ENCODE measurements at regions not wholly inside any gene's neighbourhood (a gene's known extent, or its start where the extent isn't known, plus 50 kb on each side); places are given as distances from the start of the nearest gene placed in this dataset.

DNA sequence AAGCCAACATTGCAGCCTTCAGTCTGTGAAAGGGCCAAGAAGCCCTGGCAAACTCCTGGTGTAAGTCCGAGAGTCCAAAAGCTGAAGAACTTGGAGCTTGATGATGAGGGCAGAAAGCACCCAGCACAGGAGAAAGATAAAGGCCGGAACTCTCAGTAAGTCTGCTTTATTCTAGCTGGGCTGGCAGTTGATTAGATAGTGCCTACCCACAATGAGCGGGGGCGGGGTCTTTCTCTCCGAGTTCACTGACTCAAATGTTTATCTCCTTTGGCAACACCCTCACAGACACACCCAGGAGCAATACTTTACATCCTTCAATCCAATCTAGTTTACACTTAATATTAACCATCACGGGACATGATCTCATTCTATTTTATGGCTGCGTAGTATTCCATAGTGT lies 1317.1 kb downstream of the SLITRK1 start:
- H3K9ac ChIP-seq = no peak overlapping the region
- no peak overlapping the region for H3K4me2 ChIP-seq (ENCODE audit: low read length)
- no peak overlapping the region for H3K4me3 ChIP-seq (ENCODE audit: low read depth, low read length)
- H3K36me3 ChIP-seq (ENCODE audit: control insufficient read depth, insufficient read depth, low read length) = no peaks in the 10 kb centered on the region
- no peaks in the 10 kb centered on the region for H3K27me3 ChIP-seq (ENCODE audit: control insufficient read depth, insufficient read depth, low read length)
- no peaks in the 10 kb centered on the region for H3K79me2 ChIP-seq
- H2AFZ ChIP-seq = no peak overlapping the region
- H3K4me1 ChIP-seq = no peaks in the 10 kb centered on the region
- no peak overlapping the region for H3K27ac ChIP-seq
- H3K9me3 ChIP-seq (ENCODE audit: control insufficient read depth, low read length) = no peaks in the 10 kb centered on the region
- TF ChIP-seq, protein P1, sequence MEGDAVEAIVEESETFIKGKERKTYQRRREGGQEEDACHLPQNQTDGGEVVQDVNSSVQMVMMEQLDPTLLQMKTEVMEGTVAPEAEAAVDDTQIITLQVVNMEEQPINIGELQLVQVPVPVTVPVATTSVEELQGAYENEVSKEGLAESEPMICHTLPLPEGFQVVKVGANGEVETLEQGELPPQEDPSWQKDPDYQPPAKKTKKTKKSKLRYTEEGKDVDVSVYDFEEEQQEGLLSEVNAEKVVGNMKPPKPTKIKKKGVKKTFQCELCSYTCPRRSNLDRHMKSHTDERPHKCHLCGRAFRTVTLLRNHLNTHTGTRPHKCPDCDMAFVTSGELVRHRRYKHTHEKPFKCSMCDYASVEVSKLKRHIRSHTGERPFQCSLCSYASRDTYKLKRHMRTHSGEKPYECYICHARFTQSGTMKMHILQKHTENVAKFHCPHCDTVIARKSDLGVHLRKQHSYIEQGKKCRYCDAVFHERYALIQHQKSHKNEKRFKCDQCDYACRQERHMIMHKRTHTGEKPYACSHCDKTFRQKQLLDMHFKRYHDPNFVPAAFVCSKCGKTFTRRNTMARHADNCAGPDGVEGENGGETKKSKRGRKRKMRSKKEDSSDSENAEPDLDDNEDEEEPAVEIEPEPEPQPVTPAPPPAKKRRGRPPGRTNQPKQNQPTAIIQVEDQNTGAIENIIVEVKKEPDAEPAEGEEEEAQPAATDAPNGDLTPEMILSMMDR (IDR thresholded peaks at IDR 0.05) = no peak

DNA sequence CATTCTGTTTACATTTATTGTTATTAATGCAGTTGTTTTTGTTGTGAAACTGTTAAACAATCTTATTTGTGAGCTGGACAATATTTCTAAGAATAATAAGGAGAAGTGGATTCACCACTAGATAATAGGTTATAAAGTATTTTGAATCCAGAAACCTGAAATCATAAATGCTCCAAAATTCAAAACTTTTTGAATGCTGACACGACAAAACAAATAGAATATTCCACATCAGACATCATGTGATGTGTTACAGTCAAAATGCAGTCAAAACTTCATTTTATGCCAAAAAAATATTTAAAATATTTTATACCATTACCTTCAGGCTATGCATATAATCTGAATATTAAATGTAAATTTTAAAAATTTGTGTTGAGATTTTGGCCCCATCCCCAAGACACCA lies 1321.4 kb downstream of the SLITRK1 start:
- H3K9ac ChIP-seq = no peak overlapping the region
- H3K79me2 ChIP-seq = no peaks in the 10 kb centered on the region
- no peak overlapping the region for H3K4me3 ChIP-seq (ENCODE audit: low read depth, low read length)
- H3K4me1 ChIP-seq = no peaks in the 10 kb centered on the region
- H3K27me3 ChIP-seq (ENCODE audit: control insufficient read depth, insufficient read depth, low read length) = no peaks in the 10 kb centered on the region
- H2AFZ ChIP-seq = no peak overlapping the region
- H3K9me3 ChIP-seq (ENCODE audit: control insufficient read depth, low read length) = no peaks in the 10 kb centered on the region
- H3K36me3 ChIP-seq (ENCODE audit: control insufficient read depth, insufficient read depth, low read length) = no peaks in the 10 kb centered on the region
- H3K27ac ChIP-seq = no peak overlapping the region
- TF ChIP-seq, protein P1 (IDR thresholded peaks at IDR 0.05) = no peak
- H3K4me2 ChIP-seq (ENCODE audit: low read length) = no peak overlapping the region

DNA sequence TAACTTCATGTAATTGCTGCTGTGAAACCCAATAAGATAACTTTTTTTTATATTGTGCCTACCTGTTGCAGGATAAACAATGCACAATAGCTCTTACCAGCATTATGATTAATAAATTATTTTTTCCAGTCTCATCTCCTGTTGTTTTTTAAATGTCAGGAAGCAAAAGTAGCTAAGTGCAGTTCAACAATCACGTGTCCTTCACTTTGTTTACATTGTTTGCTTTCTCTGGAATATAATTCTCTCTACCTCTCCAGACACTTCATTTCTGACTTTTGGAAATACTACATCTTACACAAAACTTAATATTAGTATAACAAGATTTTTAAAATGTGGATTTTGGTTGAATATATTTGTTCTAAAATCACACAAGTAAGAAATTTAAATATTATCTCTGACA lies 1359.4 kb downstream of the SLITRK1 start:
- no peak overlapping the region for H3K9ac ChIP-seq
- TF ChIP-seq, protein P1 (IDR thresholded peaks at IDR 0.05) = no peak
- H3K27ac ChIP-seq = no peak overlapping the region
- H3K79me2 ChIP-seq = no peaks in the 10 kb centered on the region
- no peaks in the 10 kb centered on the region for H3K36me3 ChIP-seq (ENCODE audit: control insufficient read depth, insufficient read depth, low read length)
- no peak overlapping the region for H3K4me2 ChIP-seq (ENCODE audit: low read length)
- H3K27me3 ChIP-seq (ENCODE audit: control insufficient read depth, insufficient read depth, low read length) = no peaks in the 10 kb centered on the region
- H3K9me3 ChIP-seq (ENCODE audit: control insufficient read depth, low read length) = no peaks in the 10 kb centered on the region
- no peaks in the 10 kb centered on the region for H3K4me1 ChIP-seq
- no peak overlapping the region for H2AFZ ChIP-seq
- no peak overlapping the region for H3K4me3 ChIP-seq (ENCODE audit: low read depth, low read length)

DNA sequence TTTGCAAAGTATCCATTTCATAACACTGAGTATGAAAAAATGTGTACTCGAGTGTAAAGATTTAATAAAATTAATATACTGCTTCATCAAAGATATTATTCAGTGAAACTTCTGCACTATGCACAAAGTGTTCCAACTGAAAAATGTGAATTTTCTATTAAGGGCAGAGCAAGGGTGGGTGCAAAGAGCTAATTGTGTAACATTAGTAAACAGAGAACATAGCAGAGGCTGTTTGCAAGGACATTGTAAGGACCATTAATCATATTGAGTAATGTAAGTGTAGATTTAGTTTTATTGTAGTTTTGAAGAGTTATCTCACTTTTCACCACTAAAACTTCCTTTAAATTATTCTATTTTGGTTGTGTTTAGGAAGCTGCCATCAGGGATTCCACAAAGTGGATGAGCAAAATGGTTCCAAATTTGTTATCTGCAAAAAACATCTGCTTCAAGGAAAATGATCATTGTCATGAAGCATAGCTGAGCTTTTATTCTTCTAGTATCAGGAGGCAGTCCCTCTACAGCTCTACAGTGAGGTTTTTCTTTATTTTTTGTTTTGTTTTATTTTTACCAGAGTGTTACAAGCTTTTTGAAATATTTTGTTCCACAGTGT lies 1375.4 kb downstream of the SLITRK1 start:
- Histone ChIP-seq H3K4me3 (ENCODE audit: low read depth, low read length) (no peak overlapping the region), H3K27me3 (ENCODE audit: control insufficient read depth, insufficient read depth, low read length) (no peaks in the 10 kb centered on the region), H3K36me3 (ENCODE audit: control insufficient read depth, insufficient read depth, low read length) (no peaks in the 10 kb centered on the region), H3K4me2 (ENCODE audit: low read length) (no peak overlapping the region), H3K4me1 (no peaks in the 10 kb centered on the region), H3K9me3 (ENCODE audit: control insufficient read depth, low read length) (no peaks in the 10 kb centered on the region), H3K27ac (no peak overlapping the region), H3K9ac (no peak overlapping the region), H2AFZ (no peak overlapping the region), H3K79me2 (no peaks in the 10 kb centered on the region)
- TF ChIP-seq, protein P1 (IDR thresholded peaks at IDR 0.05) = no peak

DNA sequence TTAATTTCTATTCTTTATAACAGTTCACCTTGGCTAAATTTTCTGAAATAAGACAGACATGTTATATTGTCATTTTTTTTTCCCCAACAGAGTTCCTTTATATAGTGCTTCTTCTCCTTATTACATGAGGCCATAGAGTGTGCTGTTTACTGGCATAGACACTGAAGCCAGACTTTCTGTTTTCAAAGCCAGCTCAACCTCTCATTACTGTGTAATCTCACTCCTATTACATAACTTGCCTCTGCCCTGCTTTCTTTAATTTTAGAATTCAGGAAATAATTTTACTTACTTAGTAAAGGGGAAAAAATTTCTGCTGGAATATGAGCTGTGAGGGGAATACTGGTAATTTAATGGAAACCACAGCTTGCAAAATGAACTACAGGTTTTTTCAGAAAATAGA lies 1380.4 kb downstream of the SLITRK1 start:
- TF ChIP-seq, protein P1 (IDR thresholded peaks at IDR 0.05) = no peak
- Histone ChIP-seq H3K79me2 (no peaks in the 10 kb centered on the region), H3K9ac (no peak overlapping the region)

More for the DNA sequence above, 1380.4 kb downstream of the SLITRK1 start:
- Histone ChIP-seq H3K27me3 (ENCODE audit: control insufficient read depth, insufficient read depth, low read length) (no peaks in the 10 kb centered on the region), H3K9me3 (ENCODE audit: control insufficient read depth, low read length) (no peaks in the 10 kb centered on the region), H3K4me3 (ENCODE audit: low read depth, low read length) (no peak overlapping the region), H3K4me1 (no peaks in the 10 kb centered on the region), H2AFZ (no peak overlapping the region), H3K27ac (no peak overlapping the region), H3K4me2 (ENCODE audit: low read length) (no peak overlapping the region), H3K36me3 (ENCODE audit: control insufficient read depth, insufficient read depth, low read length) (no peaks in the 10 kb centered on the region)
